Spleen (tissue), 11 donors: ENCODE measurements at regions not wholly inside any gene's neighbourhood (a gene's known extent, or its start where the extent isn't known, plus 50 kb on each side); places are given as distances from the start of the nearest gene placed in this dataset.

Experiments
- DNase-seq: peaks from one replicate; pipeline ENCODE4 v3.0.0-alpha.2; 2020
- H3K27ac ChIP-seq, 8 donors: fragments of 200-600 bp; sonication (generic) in 7 of 8; 1 replicate in 4 of 8; 2 replicates in 4 of 8; pipeline versions ENCODE4 v1.5.0 to v1.8.0; 2016 to 2021; ENCODE audit warnings: inconsistent platforms in 4 of 8, mild to moderate bottlenecking in 4 of 8, moderate library complexity in 1 of 8
- H3K27me3 ChIP-seq, 7 donors: fragments of 200-600 bp; sonication (generic) in 6 of 7; replicated peaks in 1 of 7; 1 replicate in 4 of 7; 2 replicates in 3 of 7; pipeline versions ENCODE4 v1.5.0 to v1.8.0; 2016 to 2021; ENCODE audit warnings: inconsistent platforms in 3 of 7, mild to moderate bottlenecking in 1 of 7
- H3K36me3 ChIP-seq, 6 donors: fragments of 200-600 bp; sonication (generic) in 5 of 6; 1 replicate in 4 of 6; 2 replicates in 2 of 6; pipeline versions ENCODE4 v1.5.0 to v1.8.0; 2016 to 2021; ENCODE audit warnings: inconsistent platforms in 2 of 6
- H3K4me1 ChIP-seq, 6 donors: fragments of 200-600 bp; sonication (generic) in 5 of 6; 1 replicate in 3 of 6; 2 replicates in 3 of 6; pipeline versions ENCODE4 v1.5.0 to v1.8.0; 2016 to 2021; ENCODE audit warnings: inconsistent platforms in 3 of 6
- H3K4me3 ChIP-seq, 8 donors: fragments of 200-600 bp; sonication (generic) in 7 of 8; 1 replicate in 4 of 8; 2 replicates in 4 of 8; pipeline versions ENCODE4 v1.5.0 to v1.8.0; 2016 to 2021; ENCODE audit warnings: inconsistent platforms in 4 of 8, mild to moderate bottlenecking in 4 of 8, moderate library complexity in 2 of 8
- H3K9me3 ChIP-seq, 8 donors: fragments of 200-600 bp; sonication (generic) in 7 of 8; 1 replicate in 4 of 8; 2 replicates in 4 of 8; pipeline versions ENCODE4 v1.5.0 to v1.8.0; 2016 to 2021; ENCODE audit warnings: inconsistent platforms in 4 of 8
- POLR2A ChIP-seq, 3 donors: fragments of 450-650 bp; IDR thresholded peaks; one replicate each; pipeline ENCODE4 v1.5.1; 2017; ENCODE audit warnings: antibody characterized with exemption in 3 of 3, mild to moderate bottlenecking in 1 of 3
- POLR2AphosphoS5 ChIP-seq, 3 donors: sonication (generic); formaldehyde crosslinking; IDR thresholded peaks; one replicate each; pipeline ENCODE4 v1.5.1; 2017; ENCODE audit warnings: antibody characterized with exemption in 3 of 3
- WGBS, 5 donors: extraction: QIAGEN DNeasy Blood & Tissue Kit in 3 of 5; methylation state at CpG; one replicate each; pipeline versions ENCODE4 v1.1.5 to v1.1.7; 2013 to 2018; 5-methylcytosine and 5-hydroxymethylcytosine counted together
- intact Hi-C: fragments of 100-400 bp; cut with DNase I; formaldehyde crosslinking; loops from one replicate; pipeline ENCODE4 v1.15.0; 2023; ENCODE audit warnings: low total_unique reads
- TF ChIP-seq, protein P1 (sequence below), 11 experiments: fragments of 200-600 bp in 7 of 11; fragments of 450-650 bp in 4 of 11; sonication (generic) in 4 of 11; IDR thresholded peaks in 8 of 11; conservative IDR thresholded peaks in 3 of 11; 1 replicate in 7 of 11; 2 replicates in 4 of 11; pipeline versions ENCODE4 v1.4.0 to v1.8.0; 2016 to 2021; ENCODE audit warnings: antibody characterized with exemption in 11 of 11, inconsistent platforms in 4 of 11, mild to moderate bottlenecking in 1 of 11
- donor health status: healthy with polysubstance abuse.
- donor health status: DM: no; HTN: no; CAD: no; lungs with moderate emphysema.
- donor health status: DM: no; HTN: no; CAD: no.
- donor health status: Bipolar disorder and iron deficiency.
- donor health status: healthy.
- donor health status: DM: no; HTN: no; CAD: no.
- donor health status: DM: yes; HTN: yes; CAD: no.

DNA sequence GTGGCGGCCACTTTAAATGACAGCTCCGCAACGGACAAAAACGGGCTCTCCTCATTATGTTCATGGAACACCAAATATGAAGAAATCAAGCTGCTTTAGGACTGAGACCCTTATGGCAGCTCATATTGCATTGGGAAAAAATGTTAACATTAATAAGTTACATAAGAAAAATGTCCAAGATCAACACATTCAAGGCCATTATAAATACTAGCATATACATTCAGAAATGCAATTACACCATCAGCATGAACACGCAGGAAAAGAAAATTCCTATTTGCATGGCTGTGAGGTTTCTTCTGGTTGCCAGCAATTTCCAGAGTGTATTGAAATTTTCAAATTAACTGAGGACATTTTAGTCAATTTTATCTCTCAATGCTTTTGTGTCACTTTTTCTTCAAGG, 374.1 kb upstream of the NRP1 start:
- Histone ChIP-seq H3K36me3 (no peaks in the 10 kb centered on the region), H3K27me3 (no peaks in the 10 kb centered on the region), H3K4me3 (no peak overlapping the region), H3K27ac (no peak overlapping the region), H3K4me1 (peaks cover 0 to 8% (median 4%) of the 10 kb centered on the region in 6 donors), H3K9me3 (no peaks in the 10 kb centered on the region)
- TF ChIP-seq POLR2AphosphoS5 (IDR thresholded peaks at IDR 0.05) (no peak), POLR2A (IDR thresholded peaks at IDR 0.05) (no peak)
- TF ChIP-seq, protein P1, sequence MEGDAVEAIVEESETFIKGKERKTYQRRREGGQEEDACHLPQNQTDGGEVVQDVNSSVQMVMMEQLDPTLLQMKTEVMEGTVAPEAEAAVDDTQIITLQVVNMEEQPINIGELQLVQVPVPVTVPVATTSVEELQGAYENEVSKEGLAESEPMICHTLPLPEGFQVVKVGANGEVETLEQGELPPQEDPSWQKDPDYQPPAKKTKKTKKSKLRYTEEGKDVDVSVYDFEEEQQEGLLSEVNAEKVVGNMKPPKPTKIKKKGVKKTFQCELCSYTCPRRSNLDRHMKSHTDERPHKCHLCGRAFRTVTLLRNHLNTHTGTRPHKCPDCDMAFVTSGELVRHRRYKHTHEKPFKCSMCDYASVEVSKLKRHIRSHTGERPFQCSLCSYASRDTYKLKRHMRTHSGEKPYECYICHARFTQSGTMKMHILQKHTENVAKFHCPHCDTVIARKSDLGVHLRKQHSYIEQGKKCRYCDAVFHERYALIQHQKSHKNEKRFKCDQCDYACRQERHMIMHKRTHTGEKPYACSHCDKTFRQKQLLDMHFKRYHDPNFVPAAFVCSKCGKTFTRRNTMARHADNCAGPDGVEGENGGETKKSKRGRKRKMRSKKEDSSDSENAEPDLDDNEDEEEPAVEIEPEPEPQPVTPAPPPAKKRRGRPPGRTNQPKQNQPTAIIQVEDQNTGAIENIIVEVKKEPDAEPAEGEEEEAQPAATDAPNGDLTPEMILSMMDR (IDR thresholded peaks at IDR 0.05 in 8 of 11, conservative IDR thresholded peaks at IDR 0.05 in 3 of 11), result no peak
- 91 to 95% (median 95%) methylated on average over 5 of the region's 5 CpGs for WGBS, 5 donors
- no peak for DNase-seq
- intact Hi-C loops, result no loop called here

DNA sequence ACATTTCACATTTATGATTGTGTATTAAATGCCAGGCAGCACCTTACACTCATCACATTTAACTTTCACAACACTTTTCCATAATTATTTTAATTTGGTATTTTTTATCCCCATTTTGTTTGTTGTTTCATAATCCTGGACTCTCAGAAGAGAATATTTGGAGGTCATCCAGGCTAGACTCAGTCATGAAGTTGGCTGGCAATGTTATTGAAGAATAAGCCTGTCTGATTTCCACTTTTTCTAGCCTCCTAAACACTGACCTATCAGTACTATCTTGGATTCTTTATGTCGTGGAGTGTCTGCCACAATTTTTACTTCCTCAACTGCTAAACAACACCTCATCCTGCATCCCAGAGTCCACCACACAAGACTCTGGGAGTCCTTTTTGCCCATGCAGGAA, 372.3 kb upstream of the NRP1 start:
- no peak for DNase-seq
- Histone ChIP-seq H3K27ac (no peak overlapping the region), H3K4me3 (no peak overlapping the region), H3K4me1 (peaks cover 0 to 9% (median 5%) of the 10 kb centered on the region in 6 donors), H3K9me3 (no peaks in the 10 kb centered on the region), H3K36me3 (no peaks in the 10 kb centered on the region), H3K27me3 (no peaks in the 10 kb centered on the region)
- TF ChIP-seq POLR2AphosphoS5 (IDR thresholded peaks at IDR 0.05) (no peak), POLR2A (IDR thresholded peaks at IDR 0.05) (no peak)
- TF ChIP-seq, protein P1 (IDR thresholded peaks at IDR 0.05 in 8 of 11, conservative IDR thresholded peaks at IDR 0.05 in 3 of 11), result no peak
- 54 to 86% (median 76%) methylated on average over 1 of the region's 1 CpG for WGBS, 5 donors
- intact Hi-C loops, result no loop called here

DNA sequence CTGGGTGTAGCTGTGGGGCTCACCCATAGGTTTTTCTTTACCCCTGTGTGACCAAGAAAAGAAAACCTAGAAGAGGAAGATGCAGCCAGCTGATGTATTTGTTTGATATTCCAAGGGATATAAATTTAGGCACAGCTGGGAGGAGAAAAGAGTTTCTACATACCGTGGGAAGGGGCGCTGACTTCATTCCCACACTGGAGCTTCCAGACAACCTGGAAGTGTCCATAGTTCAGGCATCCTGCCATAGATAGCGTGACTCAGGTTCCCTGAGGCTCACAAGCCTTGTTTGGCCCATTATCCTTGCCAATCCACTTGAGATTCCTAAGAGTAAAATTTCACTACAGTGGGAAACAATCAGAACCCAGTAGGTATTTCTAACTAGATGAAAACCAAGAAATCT, 371.7 kb upstream of the NRP1 start:
- TF ChIP-seq, protein P1 (IDR thresholded peaks at IDR 0.05 in 8 of 11, conservative IDR thresholded peaks at IDR 0.05 in 3 of 11), result no peak
- TF ChIP-seq POLR2A (IDR thresholded peaks at IDR 0.05) (no peak), POLR2AphosphoS5 (IDR thresholded peaks at IDR 0.05) (no peak)
- no peak for DNase-seq
- no peak overlapping the region for H3K27ac ChIP-seq
- no peaks in the 10 kb centered on the region for H3K9me3 ChIP-seq
- H3K27me3 ChIP-seq, result no peaks in the 10 kb centered on the region
- no peaks in the 10 kb centered on the region for H3K36me3 ChIP-seq
- H3K4me1 ChIP-seq, result peaks cover 0 to 9% (median 5%) of the 10 kb centered on the region in 6 donors
- 84 to 93% (median 86%) methylated on average over 3 of the region's 3 CpGs for WGBS, 5 donors
- no peak overlapping the region for H3K4me3 ChIP-seq
- intact Hi-C loops, result no loop called here

DNA sequence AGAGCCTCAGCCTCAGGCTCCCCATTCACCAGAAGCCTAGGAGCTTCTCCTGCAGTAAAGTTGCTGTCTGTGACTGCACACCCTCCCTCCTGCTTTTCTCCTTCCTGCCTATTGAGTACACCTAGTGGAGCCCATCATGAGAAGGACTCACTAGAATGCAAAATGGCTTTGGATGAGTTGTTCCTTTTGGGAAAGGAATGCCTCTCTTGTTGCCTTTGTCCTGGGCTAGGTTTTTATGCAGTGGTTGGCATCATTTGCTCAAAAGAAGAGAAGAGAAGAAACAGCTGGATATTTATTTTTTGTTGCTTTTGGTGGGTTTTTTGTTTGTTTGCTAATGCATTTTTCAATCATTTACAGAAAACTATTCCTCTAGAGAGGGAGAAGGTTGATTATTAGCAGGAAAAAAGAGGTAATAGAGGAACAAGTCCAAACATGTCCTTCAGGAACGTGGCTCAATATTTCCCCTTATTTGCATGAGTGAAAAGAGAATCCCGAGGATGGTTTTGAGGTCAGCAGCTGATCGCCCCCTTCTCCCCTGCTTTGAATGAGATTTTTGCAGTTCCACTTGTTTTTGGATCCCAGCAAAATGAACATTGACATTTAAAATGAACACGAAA, 369.9 kb upstream of the NRP1 start:
- Histone ChIP-seq H3K9me3 (no peaks in the 10 kb centered on the region), H3K27ac (no peak overlapping the region), H3K4me3 (no peak overlapping the region), H3K4me1 (peaks cover 0 to 9% (median 5%) of the 10 kb centered on the region in 6 donors), H3K27me3 (no peaks in the 10 kb centered on the region), H3K36me3 (no peaks in the 10 kb centered on the region)
- TF ChIP-seq, protein P1 (IDR thresholded peaks at IDR 0.05 in 8 of 11, conservative IDR thresholded peaks at IDR 0.05 in 3 of 11), result no peak
- TF ChIP-seq POLR2A (IDR thresholded peaks at IDR 0.05) (no peak), POLR2AphosphoS5 (IDR thresholded peaks at IDR 0.05) (no peak)
- 77 to 92% (median 83%) methylated on average over 4 of the region's 4 CpGs for WGBS, 5 donors
- no peak for DNase-seq
- intact Hi-C loops, result no loop called here
